ENCODE measurements at regions not wholly inside any gene's neighbourhood (a gene's known extent, or its start where the extent isn't known, plus 50 kb on each side); places are given as distances from the start of the nearest gene placed in this dataset.

DNA sequence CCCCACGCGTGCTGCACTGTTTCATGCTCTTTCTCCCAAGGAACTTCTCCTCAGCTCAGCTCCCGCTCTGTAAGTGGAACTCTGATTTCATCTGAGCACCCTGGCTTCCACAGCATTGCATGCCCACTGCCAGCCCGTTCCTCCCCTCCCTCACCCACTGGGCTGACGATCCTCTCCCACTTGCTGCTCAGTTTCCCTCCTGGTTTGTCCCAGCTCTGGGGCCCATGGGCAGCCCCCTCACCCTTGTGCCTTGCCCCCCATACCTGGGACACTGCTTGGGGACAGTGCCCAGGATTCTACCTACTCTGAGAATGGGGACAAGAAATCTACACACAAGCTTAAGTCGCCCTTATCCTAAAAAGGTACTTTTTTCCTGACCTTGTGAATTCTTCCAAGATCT is 115.9 kb upstream of the C1QTNF9B start:
- WGBS, 2 donors: 91 to 96% methylated on average over 6 of the region's 6 CpGs
- DNase-seq (ENCODE audit: low spot score in 2 of 2): no peak
- no peak overlapping the region for H3K4me3 ChIP-seq (ENCODE audit: low read depth, poor library complexity, severe bottlenecking)
- no peak for TF ChIP-seq POLR2A (IDR thresholded peaks at IDR 0.05)
- TF ChIP-seq, protein P1, sequence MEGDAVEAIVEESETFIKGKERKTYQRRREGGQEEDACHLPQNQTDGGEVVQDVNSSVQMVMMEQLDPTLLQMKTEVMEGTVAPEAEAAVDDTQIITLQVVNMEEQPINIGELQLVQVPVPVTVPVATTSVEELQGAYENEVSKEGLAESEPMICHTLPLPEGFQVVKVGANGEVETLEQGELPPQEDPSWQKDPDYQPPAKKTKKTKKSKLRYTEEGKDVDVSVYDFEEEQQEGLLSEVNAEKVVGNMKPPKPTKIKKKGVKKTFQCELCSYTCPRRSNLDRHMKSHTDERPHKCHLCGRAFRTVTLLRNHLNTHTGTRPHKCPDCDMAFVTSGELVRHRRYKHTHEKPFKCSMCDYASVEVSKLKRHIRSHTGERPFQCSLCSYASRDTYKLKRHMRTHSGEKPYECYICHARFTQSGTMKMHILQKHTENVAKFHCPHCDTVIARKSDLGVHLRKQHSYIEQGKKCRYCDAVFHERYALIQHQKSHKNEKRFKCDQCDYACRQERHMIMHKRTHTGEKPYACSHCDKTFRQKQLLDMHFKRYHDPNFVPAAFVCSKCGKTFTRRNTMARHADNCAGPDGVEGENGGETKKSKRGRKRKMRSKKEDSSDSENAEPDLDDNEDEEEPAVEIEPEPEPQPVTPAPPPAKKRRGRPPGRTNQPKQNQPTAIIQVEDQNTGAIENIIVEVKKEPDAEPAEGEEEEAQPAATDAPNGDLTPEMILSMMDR (IDR thresholded peaks at IDR 0.05): no peak
- intact Hi-C loops (cut with DNase I; ENCODE audit: low total_unique reads): no loop called here

GRCh38 chr13:24016046-24016445 is 118.7 kb upstream of the C1QTNF9B start:
- intact Hi-C loops (cut with DNase I; ENCODE audit: low total_unique reads): no loop called here
- no peak overlapping the region for H3K4me3 ChIP-seq (ENCODE audit: low read depth, poor library complexity, severe bottlenecking)
- DNase-seq (ENCODE audit: low spot score in 2 of 2): no peak
- TF ChIP-seq POLR2A (IDR thresholded peaks at IDR 0.05): no peak
- TF ChIP-seq, protein P1 (IDR thresholded peaks at IDR 0.05): no peak
- 91 to 93% methylated on average over 8 of the region's 8 CpGs for WGBS, 2 donors

DNA sequence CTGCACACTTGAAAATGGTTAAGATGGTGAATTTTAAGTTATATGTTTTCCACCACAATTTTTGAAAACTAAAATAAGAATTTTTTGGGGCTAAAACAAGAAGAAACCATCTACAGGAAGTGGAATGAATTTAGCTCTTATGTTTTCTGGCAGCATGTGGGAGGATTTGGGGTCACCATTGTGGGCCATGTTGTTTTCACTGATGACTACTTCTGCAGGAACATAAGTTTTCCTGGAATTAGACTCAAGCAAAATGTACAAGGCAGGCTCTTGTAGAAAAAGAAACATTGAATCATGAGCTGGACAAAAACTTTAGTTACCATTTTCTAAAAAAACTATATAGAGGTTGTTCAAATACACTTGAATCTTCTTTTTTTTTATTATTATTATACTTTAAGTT is 125.3 kb upstream of the C1QTNF9B start:
- no peak overlapping the region for H3K4me3 ChIP-seq (ENCODE audit: low read depth, poor library complexity, severe bottlenecking)
- no peak for TF ChIP-seq POLR2A (IDR thresholded peaks at IDR 0.05)
- TF ChIP-seq, protein P1 (IDR thresholded peaks at IDR 0.05): no peak
- intact Hi-C loops (cut with DNase I; ENCODE audit: low total_unique reads): loop anchor here (5.0 kb wide), 1 partner anchor 200 kb away; no protein-coding TSS in a partner anchor
- no peak for DNase-seq (ENCODE audit: low spot score in 2 of 2)

DNA sequence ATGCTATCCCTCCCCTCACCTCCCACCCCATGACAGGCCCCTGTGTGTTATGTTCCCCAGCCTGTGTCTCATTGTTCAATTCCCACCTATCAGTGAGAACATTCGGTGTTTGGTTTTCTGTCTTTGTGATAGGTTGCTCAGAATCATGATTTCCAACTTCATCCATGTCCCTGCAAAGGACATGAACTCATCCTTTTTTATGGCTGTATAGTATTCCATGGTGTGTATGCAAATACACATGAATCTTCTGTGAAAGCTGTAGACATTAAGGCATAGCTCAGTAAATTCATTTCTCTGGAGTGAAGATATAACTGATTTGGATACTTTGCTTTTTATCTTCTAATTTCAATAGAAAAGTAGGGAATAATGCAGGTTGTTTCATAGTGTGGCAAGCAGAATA is 125.8 kb upstream of the C1QTNF9B start:
- no peak for TF ChIP-seq POLR2A (IDR thresholded peaks at IDR 0.05)
- TF ChIP-seq, protein P1 (IDR thresholded peaks at IDR 0.05): no peak
- H3K4me3 ChIP-seq (ENCODE audit: low read depth, poor library complexity, severe bottlenecking): no peak overlapping the region
- DNase-seq (ENCODE audit: low spot score in 2 of 2): no peak
- WGBS, 2 donors: 90 to 97% methylated on average over 1 of the region's 1 CpG
- intact Hi-C loops (cut with DNase I; ENCODE audit: low total_unique reads): loop anchor here (5.0 kb wide), 1 partner anchor 199 kb away; no protein-coding TSS in a partner anchor

DNA sequence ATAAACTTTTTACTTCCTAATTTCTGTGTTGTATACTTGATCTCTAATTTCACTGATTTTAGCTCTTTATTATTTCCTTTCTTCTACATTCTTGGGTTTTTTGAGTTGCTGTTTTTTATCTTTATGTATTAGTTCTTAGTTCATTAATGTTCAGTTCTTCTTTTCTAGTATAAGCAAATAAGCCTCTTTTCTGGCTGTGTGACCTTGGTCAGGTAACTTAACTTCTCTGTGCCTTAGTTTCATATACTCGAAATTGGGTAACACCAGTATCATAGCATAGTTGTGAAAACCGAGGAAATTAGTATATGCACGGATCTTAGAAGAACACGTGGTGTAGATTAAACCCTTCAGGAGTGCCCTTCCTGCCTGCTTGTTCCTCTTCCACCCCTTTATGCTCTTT is 130.2 kb upstream of the C1QTNF9B start:
- no peak for DNase-seq (ENCODE audit: low spot score in 2 of 2)
- TF ChIP-seq POLR2A (IDR thresholded peaks at IDR 0.05): no peak
- TF ChIP-seq, protein P1 (IDR thresholded peaks at IDR 0.05): no peak
- intact Hi-C loops (cut with DNase I; ENCODE audit: low total_unique reads): no loop called here
- no peak overlapping the region for H3K4me3 ChIP-seq (ENCODE audit: low read depth, poor library complexity, severe bottlenecking)
- 65 to 66% methylated on average over 4 of the region's 4 CpGs for WGBS, 2 donors

GRCh38 chr13:24032252-24032651 is 128.3 kb upstream of the SPATA13 start:
- TF ChIP-seq POLR2A (IDR thresholded peaks at IDR 0.05): no peak
- TF ChIP-seq, protein P1 (IDR thresholded peaks at IDR 0.05): no peak
- WGBS, 2 donors: 10 to 30% methylated on average over 2 of the region's 2 CpGs
- DNase-seq (ENCODE audit: low spot score in 2 of 2): no peak
- intact Hi-C loops (cut with DNase I; ENCODE audit: low total_unique reads): no loop called here
- no peak overlapping the region for H3K4me3 ChIP-seq (ENCODE audit: low read depth, poor library complexity, severe bottlenecking)
